ENCODE measurements at regions not wholly inside any gene's neighbourhood (a gene's known extent, or its start where the extent isn't known, plus 50 kb on each side); places are given as distances from the start of the nearest gene placed in this dataset.

- TF ChIP-seq EGR1 (IDR thresholded peaks at IDR 0.05) (no peak), CREB1 (IDR thresholded peaks at IDR 0.05; ENCODE audit: low read depth) (no peak), MAX (IDR thresholded peaks at IDR 0.05) (no peak), TEAD4 (IDR thresholded peaks at IDR 0.05) (no peak), TCF12 (IDR thresholded peaks at IDR 0.05; ENCODE audit: low read depth) (no peak), REST (IDR thresholded peaks at IDR 0.05; ENCODE audit: low read depth) (no peak), EP300 (IDR thresholded peaks at IDR 0.05; ENCODE audit: borderline replicate concordance) (no peak), YY1 (IDR thresholded peaks at IDR 0.05; ENCODE audit: low read depth) (no peak), ZBTB7A (IDR thresholded peaks at IDR 0.05; ENCODE audit: low read depth) (no peak), RAD21 (IDR thresholded peaks at IDR 0.05; ENCODE audit: low read depth) (no peak), CEBPB (IDR thresholded peaks at IDR 0.05) (no peak), USF1 (IDR thresholded peaks at IDR 0.05) (no peak), NFIC (IDR thresholded peaks at IDR 0.05) (no peak), TAF1 (IDR thresholded peaks at IDR 0.05; ENCODE audit: low read depth) (no peak), FOXM1 (IDR thresholded peaks at IDR 0.05; ENCODE audit: borderline replicate concordance, low read depth) (no peak)
These were observed 879.9 kb downstream of the ARAP2 start for GRCh38 chr4:35364321-35364870.

- no peak for TF ChIP-seq USF1 (IDR thresholded peaks at IDR 0.05)
- no peak for TF ChIP-seq EGR1 (IDR thresholded peaks at IDR 0.05)
These were observed 879.1 kb downstream of the ARAP2 start for GRCh38 chr4:35365186-35365585.

- TF ChIP-seq EP300 (IDR thresholded peaks at IDR 0.05; ENCODE audit: borderline replicate concordance) = no peak
- TF ChIP-seq REST (IDR thresholded peaks at IDR 0.05; ENCODE audit: low read depth) = no peak
- TF ChIP-seq RAD21 (IDR thresholded peaks at IDR 0.05; ENCODE audit: low read depth) = no peak
- no peak for TF ChIP-seq USF1 (IDR thresholded peaks at IDR 0.05)
- no peak for TF ChIP-seq FOXM1 (IDR thresholded peaks at IDR 0.05; ENCODE audit: borderline replicate concordance, low read depth)
- TF ChIP-seq ZBTB7A (IDR thresholded peaks at IDR 0.05; ENCODE audit: low read depth) = no peak
These were observed 844.4 kb downstream of the ARAP2 start for GRCh38 chr4:35399912-35400311.

GRCh38 chr4:35423104-35423503, 821.2 kb downstream of the ARAP2 start:
- TF ChIP-seq TAF1 (IDR thresholded peaks at IDR 0.05; ENCODE audit: low read depth) (no peak), YY1 (IDR thresholded peaks at IDR 0.05; ENCODE audit: low read depth) (no peak), ZBTB7A (IDR thresholded peaks at IDR 0.05; ENCODE audit: low read depth) (no peak), EP300 (IDR thresholded peaks at IDR 0.05; ENCODE audit: borderline replicate concordance) (no peak), REST (IDR thresholded peaks at IDR 0.05; ENCODE audit: low read depth) (no peak), CREB1 (IDR thresholded peaks at IDR 0.05; ENCODE audit: low read depth) (no peak), FOXM1 (IDR thresholded peaks at IDR 0.05; ENCODE audit: borderline replicate concordance, low read depth) (no peak)

- TF ChIP-seq MAX (IDR thresholded peaks at IDR 0.05) = no peak
- TF ChIP-seq EGR1 (IDR thresholded peaks at IDR 0.05) = no peak
- no peak for TF ChIP-seq NFIC (IDR thresholded peaks at IDR 0.05)
- no peak for TF ChIP-seq REST (IDR thresholded peaks at IDR 0.05; ENCODE audit: low read depth)
- no peak for TF ChIP-seq YY1 (IDR thresholded peaks at IDR 0.05; ENCODE audit: low read depth)
- no peak for TF ChIP-seq TEAD4 (IDR thresholded peaks at IDR 0.05)
- TF ChIP-seq EP300 (IDR thresholded peaks at IDR 0.05; ENCODE audit: borderline replicate concordance) = no peak
- no peak for TF ChIP-seq TAF1 (IDR thresholded peaks at IDR 0.05; ENCODE audit: low read depth)
- TF ChIP-seq USF1 (IDR thresholded peaks at IDR 0.05) = no peak
- TF ChIP-seq FOXM1 (IDR thresholded peaks at IDR 0.05; ENCODE audit: borderline replicate concordance, low read depth) = no peak
- TF ChIP-seq CEBPB (IDR thresholded peaks at IDR 0.05) = no peak
- TF ChIP-seq RAD21 (IDR thresholded peaks at IDR 0.05; ENCODE audit: low read depth) = no peak
- no peak for TF ChIP-seq CREB1 (IDR thresholded peaks at IDR 0.05; ENCODE audit: low read depth)
- TF ChIP-seq TCF12 (IDR thresholded peaks at IDR 0.05; ENCODE audit: low read depth) = no peak
- no peak for TF ChIP-seq ZBTB7A (IDR thresholded peaks at IDR 0.05; ENCODE audit: low read depth)
These were observed 796.8 kb downstream of the ARAP2 start for GRCh38 chr4:35447474-35447873.
